Upper lobe of right lung (tissue), 1 donor: ENCODE measurements at regions not wholly inside any gene's neighbourhood (a gene's known extent, or its start where the extent isn't known, plus 50 kb on each side); places are given as distances from the start of the nearest gene placed in this dataset.

Source experiments
- ATAC-seq: fragments of 200-7000 bp; cut with Tn5 transposase; one replicate; pipeline ENCODE4 v1.9.1; 2020; ENCODE audit warnings: mild to moderate bottlenecking, moderate library complexity
- DNase-seq: peaks from one replicate; pipeline ENCODE4 v3.0.0-alpha.2; 2020
- H3K27ac ChIP-seq: fragments of 200-600 bp; one replicate; pipeline ENCODE4 v1.8.0; 2022
- H3K27me3 ChIP-seq: fragments of 200-600 bp; one replicate; pipeline ENCODE4 v1.8.0; 2022; ENCODE audit warnings: mild to moderate bottlenecking
- H3K36me3 ChIP-seq: fragments of 200-600 bp; one replicate; pipeline ENCODE4 v1.8.0; 2022
- H3K4me1 ChIP-seq: fragments of 200-600 bp; one replicate; pipeline ENCODE4 v1.8.0; 2022
- H3K4me3 ChIP-seq: fragments of 200-600 bp; one replicate; pipeline ENCODE4 v1.8.0; 2022; ENCODE audit warnings: mild to moderate bottlenecking
- H3K9me3 ChIP-seq: fragments of 200-600 bp; one replicate; pipeline ENCODE4 v1.8.0; 2022
- intact Hi-C: fragments of 100-400 bp; cut with DNase I; formaldehyde crosslinking; loops from one replicate; pipeline ENCODE4 v1.11.0; 2022
- TF ChIP-seq, protein P1 (sequence below): fragments of 200-600 bp; IDR thresholded peaks from one replicate; pipeline ENCODE4 v1.8.0; 2022; ENCODE audit warnings: antibody characterized with exemption
- donor health status: DM: no; HTN: yes; CAD: no; lungs with severe emphysema.

DNA sequence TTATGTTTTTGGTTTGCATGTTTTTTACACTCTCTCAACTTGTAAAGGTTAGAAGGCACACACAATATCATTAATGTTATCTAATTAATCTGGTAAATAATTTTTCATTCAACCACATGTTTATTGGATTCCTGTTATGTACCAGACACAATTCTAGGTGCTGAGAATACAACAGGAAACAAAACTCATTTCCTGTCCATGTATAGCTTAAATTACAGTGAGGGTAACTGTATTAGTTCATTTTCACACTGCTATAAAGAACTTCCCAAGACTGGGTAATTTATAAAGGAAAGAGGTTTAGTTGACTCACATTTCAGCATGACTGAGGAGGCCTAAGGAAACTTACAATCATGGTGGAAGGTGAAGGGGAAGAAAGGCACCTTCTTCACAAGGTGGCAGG, 270.5 kb downstream of the TRIB2 start:
- intact Hi-C loops: no loop called here
- ATAC-seq (no peak), DNase-seq (no peak)
- no peak overlapping the region for H3K4me3 ChIP-seq
- H3K36me3 ChIP-seq: no peaks in the 10 kb centered on the region
- TF ChIP-seq, protein P1, sequence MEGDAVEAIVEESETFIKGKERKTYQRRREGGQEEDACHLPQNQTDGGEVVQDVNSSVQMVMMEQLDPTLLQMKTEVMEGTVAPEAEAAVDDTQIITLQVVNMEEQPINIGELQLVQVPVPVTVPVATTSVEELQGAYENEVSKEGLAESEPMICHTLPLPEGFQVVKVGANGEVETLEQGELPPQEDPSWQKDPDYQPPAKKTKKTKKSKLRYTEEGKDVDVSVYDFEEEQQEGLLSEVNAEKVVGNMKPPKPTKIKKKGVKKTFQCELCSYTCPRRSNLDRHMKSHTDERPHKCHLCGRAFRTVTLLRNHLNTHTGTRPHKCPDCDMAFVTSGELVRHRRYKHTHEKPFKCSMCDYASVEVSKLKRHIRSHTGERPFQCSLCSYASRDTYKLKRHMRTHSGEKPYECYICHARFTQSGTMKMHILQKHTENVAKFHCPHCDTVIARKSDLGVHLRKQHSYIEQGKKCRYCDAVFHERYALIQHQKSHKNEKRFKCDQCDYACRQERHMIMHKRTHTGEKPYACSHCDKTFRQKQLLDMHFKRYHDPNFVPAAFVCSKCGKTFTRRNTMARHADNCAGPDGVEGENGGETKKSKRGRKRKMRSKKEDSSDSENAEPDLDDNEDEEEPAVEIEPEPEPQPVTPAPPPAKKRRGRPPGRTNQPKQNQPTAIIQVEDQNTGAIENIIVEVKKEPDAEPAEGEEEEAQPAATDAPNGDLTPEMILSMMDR: no peak
- no peaks in the 10 kb centered on the region for H3K9me3 ChIP-seq
- no peak overlapping the region for H3K27ac ChIP-seq
- H3K27me3 ChIP-seq: no peaks in the 10 kb centered on the region
- no peaks in the 10 kb centered on the region for H3K4me1 ChIP-seq

DNA sequence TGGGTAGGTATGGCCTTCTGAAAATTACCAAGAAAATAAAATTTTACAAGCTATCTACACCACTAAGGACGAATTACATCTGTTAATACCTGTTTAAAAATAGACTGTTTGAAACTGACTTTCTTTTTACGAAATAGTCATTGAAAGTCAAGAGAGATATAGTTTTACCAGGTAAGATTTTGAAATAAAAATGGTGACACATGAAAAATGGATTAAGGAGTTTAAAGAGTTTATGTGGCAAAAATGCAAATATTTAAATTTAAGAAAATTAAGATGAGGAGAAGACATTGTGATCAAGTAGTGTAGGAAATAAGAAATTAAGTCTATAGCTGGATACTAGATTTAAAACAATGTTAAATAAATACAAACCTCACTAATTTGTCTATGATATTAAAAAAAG, 271.5 kb downstream of the TRIB2 start:
- intact Hi-C loops: no loop called here
- Histone ChIP-seq H3K36me3 (no peaks in the 10 kb centered on the region), H3K9me3 (no peaks in the 10 kb centered on the region), H3K4me3 (no peak overlapping the region), H3K27ac (no peak overlapping the region), H3K27me3 (no peaks in the 10 kb centered on the region), H3K4me1 (no peaks in the 10 kb centered on the region)
- no peak for DNase-seq
- TF ChIP-seq, protein P1: no peak
- no peak for ATAC-seq

DNA sequence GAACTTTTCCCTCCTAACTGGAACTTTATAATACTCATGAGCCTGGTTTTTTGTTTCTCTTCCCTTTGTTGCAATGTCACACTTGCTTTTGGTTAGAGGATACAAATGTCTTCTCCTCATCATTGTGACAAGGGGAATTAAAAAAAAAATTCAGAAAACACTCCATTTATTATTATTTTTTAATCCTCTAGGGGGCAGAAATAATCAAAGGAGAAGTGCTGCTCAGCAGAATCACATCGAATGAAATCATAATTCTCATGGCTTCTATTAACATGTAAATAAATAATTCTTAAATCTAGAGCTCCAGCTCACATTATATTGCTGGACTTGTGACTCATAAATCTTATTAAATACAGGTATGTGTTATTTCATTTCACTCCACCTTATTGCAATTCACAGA, 273.8 kb downstream of the TRIB2 start:
- DNase-seq (no peak), ATAC-seq (no peak)
- intact Hi-C loops: no loop called here
- Histone ChIP-seq H3K9me3 (no peaks in the 10 kb centered on the region), H3K4me3 (no peak overlapping the region), H3K4me1 (no peaks in the 10 kb centered on the region), H3K27me3 (no peaks in the 10 kb centered on the region), H3K36me3 (no peaks in the 10 kb centered on the region), H3K27ac (no peak overlapping the region)
- TF ChIP-seq, protein P1: peak; percentile 35

DNA sequence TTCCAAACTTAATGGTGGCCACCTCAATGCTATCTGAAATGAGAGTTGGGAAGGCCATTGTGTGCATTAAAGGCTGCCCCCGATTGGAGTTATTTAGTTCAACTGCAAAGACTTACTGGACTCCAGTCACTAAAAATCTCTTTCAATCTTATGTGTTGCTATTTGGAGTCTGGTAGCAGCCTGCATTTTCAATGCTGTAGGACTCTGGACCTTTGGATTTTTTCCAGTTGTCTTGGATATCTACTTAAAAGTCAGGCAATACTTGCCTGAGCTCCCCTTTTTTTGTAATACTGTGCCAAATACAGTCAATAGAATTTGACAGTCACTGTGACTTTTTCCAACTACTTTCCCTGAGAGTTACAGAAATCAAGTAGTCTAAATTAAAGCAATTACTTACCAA, 281.9 kb downstream of the TRIB2 start:
- TF ChIP-seq, protein P1: no peak
- Histone ChIP-seq H3K36me3 (no peaks in the 10 kb centered on the region), H3K27me3 (no peaks in the 10 kb centered on the region), H3K9me3 (no peaks in the 10 kb centered on the region), H3K4me3 (no peak overlapping the region), H3K27ac (no peak overlapping the region), H3K4me1 (peaks cover 20% of the 10 kb centered on the region)
- intact Hi-C loops: no loop called here
- DNase-seq (no peak), ATAC-seq (no peak)

DNA sequence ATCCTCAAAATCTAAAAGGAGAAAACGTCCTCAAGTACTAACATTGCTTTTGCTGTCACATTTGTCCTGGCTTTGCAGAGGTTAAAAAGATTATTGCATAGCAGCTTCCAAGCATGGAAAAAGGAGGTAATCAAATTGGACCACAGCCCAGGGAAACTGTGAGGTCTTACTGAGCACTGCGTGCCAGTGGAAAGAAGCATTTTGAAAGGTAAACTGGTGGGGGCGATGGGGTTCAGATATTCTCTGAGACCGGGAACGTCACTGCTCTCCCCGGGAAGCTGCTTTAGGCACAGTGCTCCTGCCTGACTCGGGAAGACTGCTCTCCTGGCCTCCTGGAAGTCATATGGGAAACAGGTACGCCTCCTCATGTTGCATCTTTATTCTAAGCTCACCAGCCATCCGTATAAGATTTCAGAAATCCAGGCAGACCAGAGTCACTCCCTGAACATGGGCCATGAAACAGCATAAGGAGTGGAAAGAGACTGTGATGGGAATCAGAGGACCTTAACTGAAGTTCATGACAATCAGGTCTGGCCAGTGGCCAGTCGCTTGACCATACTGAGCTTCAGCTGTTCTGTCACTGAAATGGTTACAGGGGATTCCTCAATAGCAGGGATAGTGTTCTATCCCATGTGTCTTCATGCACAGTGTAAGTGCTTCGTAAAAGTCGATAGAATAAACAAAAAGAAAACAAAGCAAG, 284.1 kb downstream of the TRIB2 start:
- Histone ChIP-seq H3K9me3 (no peaks in the 10 kb centered on the region), H3K4me1 (peaks cover 21% of the 10 kb centered on the region), H3K27ac (no peak overlapping the region), H3K27me3 (no peaks in the 10 kb centered on the region), H3K36me3 (no peaks in the 10 kb centered on the region), H3K4me3 (no peak overlapping the region)
- TF ChIP-seq, protein P1: no peak
- ATAC-seq: no peak
- intact Hi-C loops: loop anchor here (10.0 kb wide), 3 partner anchors 276 to 1166 kb away; no protein-coding TSS in a partner anchor
- DNase-seq: no peak
